Muscle of leg (tissue), 3 donors: ENCODE measurements at regions not wholly inside any gene's neighbourhood (a gene's known extent, or its start where the extent isn't known, plus 50 kb on each side); places are given as distances from the start of the nearest gene placed in this dataset.

Experiments used
- DNase-seq: peaks from one replicate; pipeline ENCODE4 v3.0.0; 2013
- H3K27ac ChIP-seq: one replicate; pipeline ENCODE4 v1.5.1; 2013; ENCODE audit warnings: mild to moderate bottlenecking, low read length, control low read depth
- H3K27me3 ChIP-seq: one replicate; pipeline ENCODE4 v1.6.1; 2013; ENCODE audit warnings: low read length; ENCODE audit not compliant: control insufficient read depth, insufficient read depth
- H3K36me3 ChIP-seq: one replicate; pipeline ENCODE4 v1.6.1; 2013; ENCODE audit warnings: low read length; ENCODE audit not compliant: control insufficient read depth, insufficient read depth
- H3K4me1 ChIP-seq: one replicate; pipeline ENCODE4 v1.6.1; 2013; ENCODE audit warnings: low read length; ENCODE audit not compliant: control insufficient read depth, insufficient read depth
- H3K4me3 ChIP-seq: one replicate; pipeline ENCODE4 v1.5.1; 2013; ENCODE audit warnings: low read length, control low read depth
- H3K9me3 ChIP-seq: replicated peaks from 2 replicates; pipeline ENCODE4 v1.6.1; 2013; ENCODE audit warnings: low read depth, low read length; ENCODE audit not compliant: control insufficient read depth
- WGBS: methylation state at CpG from one replicate; pipeline ENCODE4 v1.1.5; 2013; ENCODE audit warnings: missing lambda C conversion rate; ENCODE audit not compliant: insufficient coverage; 5-methylcytosine and 5-hydroxymethylcytosine counted together

- H3K27me3 ChIP-seq, result peaks cover 5% of the 10 kb centered on the region
- H3K36me3 ChIP-seq, result no peaks in the 10 kb centered on the region
- H3K9me3 ChIP-seq, result peaks cover 13% of the 10 kb centered on the region
- no peak overlapping the region for H3K4me3 ChIP-seq
- DNase-seq, result no peak
- no peak overlapping the region for H3K27ac ChIP-seq
- no peaks in the 10 kb centered on the region for H3K4me1 ChIP-seq
Measured at GRCh38 chr10:131797626-131798025, 103.2 kb upstream of the PPP2R2D start.

- Histone ChIP-seq H3K4me1 (peaks cover 6% of the 10 kb centered on the region), H3K4me3 (no peak overlapping the region), H3K36me3 (no peaks in the 10 kb centered on the region), H3K27me3 (peaks cover 8% of the 10 kb centered on the region), H3K9me3 (peaks cover 13% of the 10 kb centered on the region), H3K27ac (no peak overlapping the region)
- DNase-seq, result no peak
- WGBS, result no CpG with 5 or more reads among the region's 1 CpG
Measured at GRCh38 chr10:131799429-131799828, 101.4 kb upstream of the PPP2R2D start.

GRCh38 chr10:131802156-131802915 is 98.5 kb upstream of the PPP2R2D start:
- Histone ChIP-seq H3K27me3 (peaks cover 12% of the 10 kb centered on the region), H3K4me1 (peaks cover 6% of the 10 kb centered on the region), H3K4me3 (no peak overlapping the region), H3K9me3 (peaks cover 10% of the 10 kb centered on the region), H3K36me3 (no peaks in the 10 kb centered on the region), H3K27ac (no peak overlapping the region)
- no peak for DNase-seq
- WGBS, result 89% methylated on average over 10 of the region's 16 CpGs

GRCh38 chr10:131802996-131803395 is 97.8 kb upstream of the PPP2R2D start:
- 10% methylated on average over 7 of the region's 13 CpGs for WGBS

GRCh38 chr10:131803860-131804425 is 96.9 kb upstream of the PPP2R2D start:
- Histone ChIP-seq H3K36me3 (no peaks in the 10 kb centered on the region), H3K27me3 (peaks cover 14% of the 10 kb centered on the region), H3K4me1 (peaks cover 6% of the 10 kb centered on the region), H3K9me3 (peaks cover 7% of the 10 kb centered on the region), H3K27ac (no peak overlapping the region), H3K4me3 (no peak overlapping the region)
- WGBS, result 75% methylated on average over 9 of the region's 9 CpGs
- DNase-seq, result no peak

More at GRCh38 chr10:131802996-131803395, 97.8 kb upstream of the PPP2R2D start:
- DNase-seq, result no peak
- no peaks in the 10 kb centered on the region for H3K36me3 ChIP-seq
- H3K4me3 ChIP-seq, result no peak overlapping the region
- peaks cover 12% of the 10 kb centered on the region for H3K27me3 ChIP-seq
- H3K4me1 ChIP-seq, result peaks cover 6% of the 10 kb centered on the region
- H3K27ac ChIP-seq, result no peak overlapping the region
- peaks cover 7% of the 10 kb centered on the region for H3K9me3 ChIP-seq

GRCh38 chr10:131804551-131805295 is 96.1 kb upstream of the PPP2R2D start:
- no peak overlapping the region for H3K27ac ChIP-seq
- H3K27me3 ChIP-seq, result peaks cover 14% of the 10 kb centered on the region
- 93% methylated on average over 7 of the region's 20 CpGs for WGBS

GRCh38 chr10:131805696-131806095 is 95.1 kb upstream of the PPP2R2D start:
- H3K4me3 ChIP-seq, result no peak overlapping the region
- H3K27ac ChIP-seq, result no peak overlapping the region
- peaks cover 14% of the 10 kb centered on the region for H3K27me3 ChIP-seq
- WGBS, result 82% methylated on average over 3 of the region's 4 CpGs
- peaks cover 6% of the 10 kb centered on the region for H3K4me1 ChIP-seq
- no peaks in the 10 kb centered on the region for H3K9me3 ChIP-seq
- DNase-seq, result no peak
- H3K36me3 ChIP-seq, result no peaks in the 10 kb centered on the region

More at GRCh38 chr10:131804551-131805295, 96.1 kb upstream of the PPP2R2D start:
- no peak overlapping the region for H3K4me3 ChIP-seq
- peaks cover under 1% of the 10 kb centered on the region for H3K9me3 ChIP-seq
- H3K36me3 ChIP-seq, result no peaks in the 10 kb centered on the region
- no peak for DNase-seq
- peaks cover 6% of the 10 kb centered on the region for H3K4me1 ChIP-seq

- Histone ChIP-seq H3K27ac (no peak overlapping the region), H3K27me3 (peaks cover 14% of the 10 kb centered on the region), H3K9me3 (no peaks in the 10 kb centered on the region), H3K4me3 (no peak overlapping the region), H3K4me1 (peaks cover 6% of the 10 kb centered on the region), H3K36me3 (no peaks in the 10 kb centered on the region)
- DNase-seq, result no peak
- WGBS, result 86% methylated on average over 9 of the region's 10 CpGs
Measured at GRCh38 chr10:131806146-131806545, 94.7 kb upstream of the PPP2R2D start.

GRCh38 chr10:131806646-131807317 is 94.0 kb upstream of the PPP2R2D start:
- WGBS, result 68% methylated on average over 24 of the region's 24 CpGs
- no peak overlapping the region for H3K4me3 ChIP-seq
- H3K27ac ChIP-seq, result no peak overlapping the region
- no peaks in the 10 kb centered on the region for H3K9me3 ChIP-seq
- peaks cover 6% of the 10 kb centered on the region for H3K4me1 ChIP-seq
- H3K36me3 ChIP-seq, result no peaks in the 10 kb centered on the region
- peaks cover 14% of the 10 kb centered on the region for H3K27me3 ChIP-seq
- DNase-seq, result no peak
